Esophagus (tissue), 2 donors: ENCODE measurements at regions not wholly inside any gene's neighbourhood (a gene's known extent, or its start where the extent isn't known, plus 50 kb on each side); places are given as distances from the start of the nearest gene placed in this dataset.
"Not testable (repeated sequence)": the region's sequence is repeated elsewhere in the genome, so short reads cannot be mapped to it uniquely, and the experiment has no call there.

ENCODE experiments used
- H3K27ac ChIP-seq, 2 donors: one replicate each; pipeline ENCODE4 v1.5.1; 2013; ENCODE audit warnings: low read depth in 2 of 2, mild to moderate bottlenecking in 2 of 2, inconsistent platforms in 1 of 2, low read length in 1 of 2, moderate library complexity in 1 of 2
- H3K27me3 ChIP-seq, 2 donors: one replicate each; pipeline ENCODE4 v1.6.1; 2013; ENCODE audit warnings: low read length in 2 of 2, control low read depth in 1 of 2, mild to moderate bottlenecking in 1 of 2; ENCODE audit not compliant: insufficient read depth in 2 of 2, control insufficient read depth in 1 of 2
- H3K36me3 ChIP-seq, 2 donors: one replicate each; pipeline ENCODE4 v1.6.1; 2013; ENCODE audit warnings: low read length in 1 of 2; ENCODE audit not compliant: control insufficient read depth in 2 of 2, insufficient read depth in 2 of 2
- H3K4me1 ChIP-seq, 2 donors: one replicate each; pipeline ENCODE4 v1.6.1; 2013; ENCODE audit warnings: low read length in 1 of 2; ENCODE audit not compliant: control insufficient read depth in 2 of 2, insufficient read depth in 2 of 2
- H3K4me3 ChIP-seq, 2 donors: one replicate each; pipeline ENCODE4 v1.5.1; 2013; ENCODE audit warnings: low read length in 2 of 2, mild to moderate bottlenecking in 2 of 2, low read depth in 1 of 2, moderate library complexity in 1 of 2
- H3K9me3 ChIP-seq, 2 donors: one replicate each; pipeline ENCODE4 v1.6.1; 2013; ENCODE audit warnings: mild to moderate bottlenecking in 2 of 2, low read depth in 1 of 2, low read length in 1 of 2, moderate library complexity in 1 of 2; ENCODE audit not compliant: control insufficient read depth in 2 of 2, insufficient read depth in 1 of 2
- WGBS, 2 donors: extraction: QIAGEN DNeasy Blood & Tissue Kit; methylation state at CpG; one replicate each; pipeline ENCODE4 v1.1.7; 2013; 5-methylcytosine and 5-hydroxymethylcytosine counted together
- donor health status: healthy with polysubstance abuse.
- donor health status: Bipolar disorder and iron deficiency.

GRCh38 chr1:55522982-55523381 lies 307.8 kb upstream of the USP24 start:
- H3K27me3 ChIP-seq: no peaks in the 10 kb centered on the region
- H3K9me3 ChIP-seq: no peaks in the 10 kb centered on the region
- H3K4me1 ChIP-seq: no peaks in the 10 kb centered on the region
- no peak overlapping the region for H3K4me3 ChIP-seq
- no peaks in the 10 kb centered on the region for H3K36me3 ChIP-seq
- 47 to 50% methylated on average over 2 of the region's 2 CpGs for WGBS, 2 donors
- no peak overlapping the region for H3K27ac ChIP-seq

- no peak overlapping the region for H3K4me3 ChIP-seq
- H3K36me3 ChIP-seq: no peaks in the 10 kb centered on the region
- no peaks in the 10 kb centered on the region for H3K4me1 ChIP-seq
- H3K27me3 ChIP-seq: no peaks in the 10 kb centered on the region
- 70 to 80% methylated on average over 7 of the region's 7 CpGs for WGBS, 2 donors
- H3K9me3 ChIP-seq: no peaks in the 10 kb centered on the region
- peak overlapping the region in 1 of 2 donors; percentile 2 for H3K27ac ChIP-seq
Observed at GRCh38 chr1:55522353-55522903, 307.3 kb upstream of the USP24 start.

- Histone ChIP-seq H3K36me3 (no peaks in the 10 kb centered on the region), H3K4me3 (no peak overlapping the region), H3K27ac (no peak overlapping the region), H3K9me3 (no peaks in the 10 kb centered on the region), H3K27me3 (no peaks in the 10 kb centered on the region), H3K4me1 (no peaks in the 10 kb centered on the region)
- WGBS, 2 donors: 89 to 94% methylated on average over 2 of the region's 2 CpGs
Observed at GRCh38 chr1:55520861-55521260, 305.7 kb upstream of the USP24 start.

GRCh38 chr1:55519937-55520683 lies 304.9 kb upstream of the USP24 start:
- 73 to 75% methylated on average over 6 of the region's 6 CpGs for WGBS, 2 donors
- Histone ChIP-seq H3K4me3 (no peak overlapping the region), H3K27me3 (no peaks in the 10 kb centered on the region), H3K4me1 (no peaks in the 10 kb centered on the region), H3K27ac (peak overlapping the region in 1 of 2 donors; percentile 9), H3K9me3 (no peaks in the 10 kb centered on the region), H3K36me3 (no peaks in the 10 kb centered on the region)

- H3K4me3 ChIP-seq: no peak overlapping the region
- no peaks in the 10 kb centered on the region for H3K9me3 ChIP-seq
- WGBS, 2 donors: 62 to 71% methylated on average over 1 of the region's 1 CpG
- H3K27me3 ChIP-seq: no peaks in the 10 kb centered on the region
- H3K4me1 ChIP-seq: no peaks in the 10 kb centered on the region
- no peak overlapping the region for H3K27ac ChIP-seq
- no peaks in the 10 kb centered on the region for H3K36me3 ChIP-seq
Observed at GRCh38 chr1:55519276-55519675, 304.1 kb upstream of the USP24 start.

GRCh38 chr1:55517036-55517435 lies 301.9 kb upstream of the USP24 start:
- Histone ChIP-seq H3K9me3 (no peaks in the 10 kb centered on the region), H3K4me3 (no peak overlapping the region), H3K4me1 (no peaks in the 10 kb centered on the region), H3K27me3 (no peaks in the 10 kb centered on the region), H3K36me3 (no peaks in the 10 kb centered on the region), H3K27ac (no peak overlapping the region)
- 78 to 89% methylated on average over 5 of the region's 5 CpGs for WGBS, 2 donors

- H3K36me3 ChIP-seq, H3K27me3 ChIP-seq, H3K27ac ChIP-seq, H3K4me1 ChIP-seq, H3K4me3 ChIP-seq, H3K9me3 ChIP-seq: not testable (repeated sequence)
- 67 to 74% methylated on average over 4 of the region's 4 CpGs for WGBS, 2 donors
Observed at GRCh38 chr1:55514571-55514970, 299.4 kb upstream of the USP24 start.

GRCh38 chr1:55512466-55512865 lies 297.3 kb upstream of the USP24 start:
- Histone ChIP-seq H3K9me3 (no peaks in the 10 kb centered on the region), H3K4me3 (no peak overlapping the region), H3K27me3 (no peaks in the 10 kb centered on the region), H3K4me1 (peaks cover 0 to under 1% of the 10 kb centered on the region in 2 donors), H3K27ac (no peak overlapping the region), H3K36me3 (no peaks in the 10 kb centered on the region)
- 95 to 96% methylated on average over 2 of the region's 2 CpGs for WGBS, 2 donors

- no peak overlapping the region for H3K4me3 ChIP-seq
- H3K9me3 ChIP-seq: no peaks in the 10 kb centered on the region
- H3K27me3 ChIP-seq: no peaks in the 10 kb centered on the region
- H3K36me3 ChIP-seq: no peaks in the 10 kb centered on the region
- 93 to 96% methylated on average over 2 of the region's 2 CpGs for WGBS, 2 donors
- H3K4me1 ChIP-seq: peaks cover 0 to 3% of the 10 kb centered on the region in 2 donors
- H3K27ac ChIP-seq: no peak overlapping the region
Observed at GRCh38 chr1:55507578-55507931, 292.4 kb upstream of the USP24 start.
